Astrocyte (in vitro differentiated cells and primary cell): ENCODE measurements at regions not wholly inside any gene's neighbourhood (a gene's known extent, or its start where the extent isn't known, plus 50 kb on each side); places are given as distances from the start of the nearest gene placed in this dataset.

Source experiments
- EZH2 ChIP-seq: IDR thresholded peaks from 2 replicates; pipeline ENCODE4 v1.6.1; 2012; ENCODE audit warnings: mild to moderate bottlenecking, low read length, inconsistent platforms; ENCODE audit not compliant: insufficient read depth
- TF ChIP-seq, protein P1 (sequence below): IDR thresholded peaks from 2 replicates; pipeline ENCODE4 v1.5.1; 2011; ENCODE audit warnings: low read depth, mild to moderate bottlenecking, inconsistent platforms, low read length, moderate library complexity; ENCODE audit not compliant: insufficient read depth

DNA sequence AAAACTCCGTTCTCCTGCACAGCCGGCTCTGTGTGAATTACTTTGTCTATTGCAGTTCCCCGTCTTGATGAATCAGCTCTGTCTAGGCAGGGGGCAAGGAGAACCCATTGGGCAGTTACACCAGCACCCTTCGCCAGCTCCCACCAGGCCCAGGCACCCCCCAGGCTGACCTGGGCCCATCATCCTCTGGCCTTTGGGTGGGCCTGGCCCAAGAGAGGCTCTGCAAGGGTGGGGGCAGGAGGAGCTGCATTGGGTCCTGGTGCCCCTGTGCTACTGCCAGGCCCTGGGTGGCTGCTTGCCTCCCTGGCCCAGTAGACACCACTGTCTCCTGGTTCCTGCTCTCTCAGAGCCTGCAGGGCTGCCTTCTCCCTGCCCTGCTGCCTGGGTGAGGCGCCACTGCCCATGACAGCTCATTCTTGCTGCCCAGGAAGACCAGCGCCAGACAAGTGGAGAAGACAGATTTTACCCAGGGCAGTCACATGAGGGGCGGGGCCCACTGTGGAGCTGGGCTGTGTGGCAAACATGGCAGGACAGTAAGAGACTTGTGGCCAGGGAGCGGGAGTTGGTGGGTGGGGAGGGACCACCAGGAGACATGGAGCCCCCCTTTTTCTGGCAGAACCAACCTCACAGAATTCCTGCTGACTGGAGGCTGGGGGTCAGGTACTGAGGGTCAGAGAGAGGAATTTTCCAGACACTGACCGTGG is 67.2 kb downstream of the MRPL36 start:
- TF ChIP-seq, protein P1, sequence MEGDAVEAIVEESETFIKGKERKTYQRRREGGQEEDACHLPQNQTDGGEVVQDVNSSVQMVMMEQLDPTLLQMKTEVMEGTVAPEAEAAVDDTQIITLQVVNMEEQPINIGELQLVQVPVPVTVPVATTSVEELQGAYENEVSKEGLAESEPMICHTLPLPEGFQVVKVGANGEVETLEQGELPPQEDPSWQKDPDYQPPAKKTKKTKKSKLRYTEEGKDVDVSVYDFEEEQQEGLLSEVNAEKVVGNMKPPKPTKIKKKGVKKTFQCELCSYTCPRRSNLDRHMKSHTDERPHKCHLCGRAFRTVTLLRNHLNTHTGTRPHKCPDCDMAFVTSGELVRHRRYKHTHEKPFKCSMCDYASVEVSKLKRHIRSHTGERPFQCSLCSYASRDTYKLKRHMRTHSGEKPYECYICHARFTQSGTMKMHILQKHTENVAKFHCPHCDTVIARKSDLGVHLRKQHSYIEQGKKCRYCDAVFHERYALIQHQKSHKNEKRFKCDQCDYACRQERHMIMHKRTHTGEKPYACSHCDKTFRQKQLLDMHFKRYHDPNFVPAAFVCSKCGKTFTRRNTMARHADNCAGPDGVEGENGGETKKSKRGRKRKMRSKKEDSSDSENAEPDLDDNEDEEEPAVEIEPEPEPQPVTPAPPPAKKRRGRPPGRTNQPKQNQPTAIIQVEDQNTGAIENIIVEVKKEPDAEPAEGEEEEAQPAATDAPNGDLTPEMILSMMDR, result no peak
- TF ChIP-seq EZH2, result no peak
